Fibroblast of skin of left quadriceps (primary cell): ENCODE measurements at regions not wholly inside any gene's neighbourhood (a gene's known extent, or its start where the extent isn't known, plus 50 kb on each side); places are given as distances from the start of the nearest gene placed in this dataset.
"Not testable (repeated sequence)": the region's sequence is repeated elsewhere in the genome, so short reads cannot be mapped to it uniquely, and the experiment has no call there.

ENCODE experiments used
- DNase-seq, 2 experiments: peaks; one replicate each; pipeline ENCODE4 v3.0.0-alpha.2; 2013; ENCODE audit warnings: low read depth in 2 of 2

DNA sequence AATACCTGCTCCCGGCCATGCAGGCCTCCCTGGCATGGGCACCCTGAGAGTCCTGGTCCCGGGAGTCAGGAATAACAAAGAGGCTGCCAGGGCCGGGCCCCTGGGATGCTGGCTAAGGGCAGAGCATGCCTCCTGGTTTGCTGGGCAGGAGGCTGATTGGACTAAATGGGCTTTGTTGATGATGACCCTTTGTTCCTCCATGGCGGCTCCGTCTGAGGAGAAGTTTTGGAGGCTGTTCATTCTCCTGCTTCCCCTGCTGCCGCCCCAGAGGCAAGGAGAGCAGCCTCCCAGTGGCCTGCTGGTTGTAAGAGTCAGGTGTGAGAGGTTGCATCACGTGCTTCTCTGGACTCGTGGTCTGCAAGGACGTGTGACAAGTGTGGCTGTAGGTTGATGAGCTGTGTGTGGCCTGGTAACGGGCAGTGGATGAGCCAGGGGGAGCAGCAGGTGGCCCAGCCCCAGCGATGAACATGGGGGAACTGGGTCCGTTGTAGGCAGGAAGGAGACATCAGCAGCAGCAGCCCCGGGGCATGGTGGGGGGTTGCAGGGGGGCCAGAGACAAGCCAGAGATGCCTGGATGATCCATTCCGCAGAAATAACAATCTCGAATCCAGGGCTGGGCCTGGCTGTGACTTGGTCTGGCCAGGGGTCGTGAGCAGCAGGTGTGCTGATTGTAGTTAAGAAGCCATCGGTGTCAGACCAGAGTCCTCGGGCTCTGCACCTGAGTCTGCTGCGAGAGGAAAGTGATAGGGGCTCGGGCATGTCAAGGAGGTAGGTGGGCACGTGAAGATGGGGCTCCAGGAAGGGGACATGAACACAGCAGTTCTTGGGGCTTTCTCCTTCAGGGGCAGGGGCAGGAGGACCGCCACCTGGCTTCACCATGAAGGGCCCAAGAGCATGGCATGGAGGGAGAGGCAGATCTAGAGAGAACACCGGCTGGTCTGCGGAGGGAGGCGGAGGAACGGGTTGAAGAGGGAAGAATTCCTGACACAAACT, 101.4 kb downstream of the TNFRSF13B start:
- DNase-seq, result no peak

- DNase-seq, result not testable (repeated sequence)
These were observed 102.2 kb downstream of the TNFRSF13B start for GRCh38 chr17:16869531-16870252.

- DNase-seq, result not testable (repeated sequence)
These were observed 103.3 kb downstream of the TNFRSF13B start for GRCh38 chr17:16868616-16869015.

DNA sequence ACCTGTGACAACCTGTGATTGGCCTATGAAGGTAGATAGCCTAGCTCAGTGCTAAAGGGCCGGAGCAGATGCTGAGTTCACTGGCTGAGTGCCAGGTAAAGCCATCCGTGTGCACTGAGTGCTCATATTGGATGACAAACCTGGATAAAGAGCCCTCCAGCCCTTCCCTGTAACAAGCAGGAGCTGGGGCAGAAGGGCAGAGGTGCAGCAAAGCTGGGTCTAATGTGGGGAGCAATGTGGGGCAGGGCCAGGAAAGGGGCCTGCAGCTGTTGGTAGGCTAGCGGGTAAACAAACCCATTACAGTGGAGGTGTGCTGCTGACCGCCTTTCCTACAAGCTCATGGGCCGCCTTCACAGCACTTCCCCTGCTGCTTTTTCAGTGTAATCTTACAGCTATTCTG, 104.4 kb downstream of the TNFRSF13B start:
- not testable (repeated sequence) for DNase-seq

GRCh38 chr17:16866841-16867240, 105.1 kb downstream of the TNFRSF13B start:
- not testable (repeated sequence) for DNase-seq

- no peak for DNase-seq
These were observed 105.5 kb downstream of the TNFRSF13B start for GRCh38 chr17:16866436-16866835.

- not testable (repeated sequence) for DNase-seq
These were observed 106.2 kb downstream of the TNFRSF13B start for GRCh38 chr17:16865704-16866103.

DNA sequence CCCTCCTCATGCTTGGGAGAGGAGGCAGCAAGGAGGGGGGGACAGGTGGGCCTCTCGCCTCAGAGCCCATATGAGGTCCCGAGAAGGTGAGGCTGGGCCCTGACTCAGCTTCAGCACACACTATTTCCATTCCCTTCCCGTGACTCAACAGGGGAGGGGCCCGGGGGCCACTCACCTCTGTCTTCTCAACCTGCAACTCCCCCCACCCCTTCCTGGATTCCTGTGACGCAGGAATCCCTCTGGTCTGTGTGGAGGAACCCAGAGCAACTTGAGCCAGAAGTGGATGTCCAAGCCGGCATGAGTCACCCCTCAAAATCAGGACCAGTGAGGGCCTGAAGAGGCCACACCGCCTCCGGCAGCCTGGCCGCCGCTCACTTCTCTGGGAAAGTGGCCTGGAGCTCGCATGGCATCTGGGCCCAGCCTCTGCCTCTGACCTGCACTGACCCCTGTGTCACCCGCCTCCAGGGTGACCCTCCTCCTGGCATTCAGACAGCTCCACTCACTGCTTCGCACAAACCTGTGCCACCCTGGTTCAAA, 106.8 kb downstream of the TNFRSF13B start:
- not testable (repeated sequence) for DNase-seq

DNA sequence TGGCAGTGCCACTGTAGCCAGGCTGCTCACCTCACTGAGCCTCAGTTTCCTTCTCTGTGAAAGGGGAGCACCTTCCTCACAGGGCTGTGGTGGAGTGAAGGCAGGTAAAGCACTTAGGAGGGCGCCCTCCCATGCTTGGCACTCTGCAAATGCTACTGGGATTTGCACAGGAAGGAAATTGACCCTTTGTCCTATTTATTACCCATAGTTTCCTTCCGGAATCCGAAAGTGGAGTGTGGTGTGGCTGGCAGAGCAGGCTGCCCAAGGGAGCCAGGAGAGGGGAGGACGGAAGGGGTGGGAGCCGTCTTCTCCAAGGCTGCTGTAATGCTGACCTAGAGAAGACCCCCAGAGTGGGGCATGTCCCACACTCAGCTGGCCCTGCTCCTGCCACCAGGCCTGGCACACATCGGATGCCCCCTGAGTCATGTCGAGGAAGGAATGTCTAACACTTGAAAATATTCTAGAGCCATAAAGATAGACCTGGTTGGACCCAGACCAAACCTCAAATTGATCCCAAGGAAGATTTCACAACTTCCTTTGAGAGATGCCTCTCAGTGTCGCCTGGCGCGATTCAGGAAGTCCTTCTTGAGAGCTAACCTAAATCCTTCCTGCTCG, 107.3 kb downstream of the TNFRSF13B start:
- DNase-seq, result peak; percentile 21 to 37

DNA sequence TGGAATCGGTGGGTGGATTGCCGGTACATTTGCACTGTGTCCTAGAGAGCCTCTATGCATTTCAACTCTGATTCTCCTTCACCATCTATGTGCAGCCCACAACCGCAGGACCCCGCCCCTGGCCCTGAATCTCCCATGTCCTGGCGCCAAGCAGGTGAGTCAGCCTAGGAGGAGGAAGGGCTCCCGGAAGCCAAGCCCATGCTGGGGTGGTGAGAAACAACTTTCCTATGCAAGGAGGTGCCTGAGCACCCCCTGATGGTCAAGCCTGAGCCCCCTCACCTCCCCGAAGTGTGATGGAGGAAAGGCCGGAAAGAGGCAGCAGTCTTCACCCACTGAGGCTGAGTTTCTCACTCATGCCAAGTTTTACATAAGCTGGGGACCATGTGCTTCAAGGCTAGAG, 110.8 kb downstream of the TNFRSF13B start:
- DNase-seq, result not testable (repeated sequence)

GRCh38 chr17:16860467-16860866, 111.5 kb downstream of the TNFRSF13B start:
- DNase-seq, result not testable (repeated sequence)

- not testable (repeated sequence) for DNase-seq
These were observed 112.4 kb downstream of the TNFRSF13B start for GRCh38 chr17:16859515-16859914.

- not testable (repeated sequence) for DNase-seq
These were observed 114.2 kb downstream of the TNFRSF13B start for GRCh38 chr17:16857746-16858145.

GRCh38 chr17:16856846-16857245, 115.1 kb downstream of the TNFRSF13B start:
- not testable (repeated sequence) for DNase-seq

GRCh38 chr17:16856171-16856570, 115.7 kb downstream of the TNFRSF13B start:
- DNase-seq, result not testable (repeated sequence)

GRCh38 chr17:16854636-16855035, 117.3 kb downstream of the TNFRSF13B start:
- DNase-seq, result not testable (repeated sequence)

DNA sequence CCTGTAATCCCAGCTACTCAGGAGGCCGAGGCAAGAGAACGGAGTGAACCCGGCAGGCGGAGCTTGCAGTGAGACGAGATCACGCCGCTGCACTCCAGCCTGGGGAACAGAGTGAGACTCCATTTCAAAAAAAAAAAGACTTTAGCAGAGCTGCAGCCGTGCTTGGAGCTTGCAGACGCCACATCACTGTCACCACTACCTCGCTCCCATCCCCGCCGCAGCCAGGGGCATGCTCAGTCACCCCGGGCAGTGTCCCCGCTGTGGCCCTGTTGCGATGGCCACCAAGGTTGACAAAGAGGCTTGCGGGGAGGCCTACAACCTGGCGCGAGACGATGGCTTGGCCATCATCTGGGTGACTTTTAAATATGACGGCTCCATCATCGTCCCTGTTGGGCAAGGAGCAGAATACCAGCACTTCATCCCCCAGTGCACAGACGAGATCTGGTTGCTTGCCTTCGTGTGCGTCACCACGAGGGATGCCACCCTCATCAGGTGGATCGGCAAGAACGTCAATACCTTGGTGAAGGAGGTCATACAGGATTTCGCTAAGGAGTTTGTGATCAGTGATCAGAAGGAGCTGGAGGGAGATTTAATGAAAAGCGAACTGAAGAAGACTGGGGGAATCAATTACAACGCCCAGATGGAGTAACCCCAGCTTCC, 118.1 kb downstream of the TNFRSF13B start:
- DNase-seq, result no peak

DNA sequence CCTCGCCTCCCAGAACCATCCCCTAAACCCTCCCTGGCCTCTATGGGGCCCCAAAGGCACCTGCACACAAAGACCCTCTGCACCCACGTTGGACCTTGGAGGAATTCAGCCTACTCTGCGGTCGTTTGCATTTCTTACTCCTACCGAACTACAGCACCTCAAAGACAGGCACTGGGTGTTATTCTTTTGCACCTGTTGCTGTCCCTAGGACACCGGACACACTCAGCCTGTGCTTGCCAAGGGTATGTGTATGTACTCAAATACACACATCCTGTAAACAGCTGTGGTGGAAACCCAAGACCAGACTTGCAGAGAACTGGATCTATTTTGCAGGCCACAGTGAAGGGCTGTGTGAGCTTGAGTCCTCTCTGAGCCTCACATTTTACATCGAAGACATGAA, 122.1 kb downstream of the TNFRSF13B start:
- DNase-seq, result not testable (repeated sequence)

GRCh38 chr17:16848997-16849396, 122.9 kb downstream of the TNFRSF13B start:
- DNase-seq, result not testable (repeated sequence)

- not testable (repeated sequence) for DNase-seq
These were observed 126.8 kb downstream of the TNFRSF13B start for GRCh38 chr17:16845098-16845497.

DNA sequence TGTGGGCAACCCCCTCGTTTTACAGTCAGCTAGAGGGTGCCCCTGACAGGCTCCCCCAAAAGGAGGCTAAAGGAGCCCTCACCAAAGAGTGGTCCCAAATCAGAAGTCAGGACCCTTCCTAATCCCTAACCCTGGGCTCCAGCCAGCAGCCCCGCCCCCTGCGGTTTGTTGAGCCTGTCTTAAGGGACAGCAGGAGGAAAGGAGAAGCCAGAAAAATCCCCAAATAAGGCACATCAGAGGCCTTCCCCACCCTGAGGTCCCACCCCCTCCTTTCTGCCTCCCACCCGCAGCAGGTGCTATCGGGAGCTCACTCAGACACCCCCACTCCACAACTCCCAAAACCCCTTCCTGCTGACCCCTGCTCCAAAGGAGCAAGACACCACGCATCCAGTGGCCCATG, 127.2 kb downstream of the TNFRSF13B start:
- not testable (repeated sequence) for DNase-seq
